NCI-H82 (cell line): ENCODE measurements at regions not wholly inside any gene's neighbourhood (a gene's known extent, or its start where the extent isn't known, plus 50 kb on each side); places are given as distances from the start of the nearest gene placed in this dataset.
A peak's percentile ranks its signal among the peaks of the same experiment; 100 is the strongest.
"Not testable (repeated sequence)": the region's sequence is repeated elsewhere in the genome, so short reads cannot be mapped to it uniquely, and the experiment has no call there.

ENCODE experiments used
- DNase-seq: peaks from one replicate; lab custom pipeline; 2025; lab: John Stamatoyannopoulos, UW

GRCh38 chr20:29320216-29320949, 1937.1 kb upstream of the DEFB115 start:
- DNase-seq = not testable (repeated sequence)

DNA sequence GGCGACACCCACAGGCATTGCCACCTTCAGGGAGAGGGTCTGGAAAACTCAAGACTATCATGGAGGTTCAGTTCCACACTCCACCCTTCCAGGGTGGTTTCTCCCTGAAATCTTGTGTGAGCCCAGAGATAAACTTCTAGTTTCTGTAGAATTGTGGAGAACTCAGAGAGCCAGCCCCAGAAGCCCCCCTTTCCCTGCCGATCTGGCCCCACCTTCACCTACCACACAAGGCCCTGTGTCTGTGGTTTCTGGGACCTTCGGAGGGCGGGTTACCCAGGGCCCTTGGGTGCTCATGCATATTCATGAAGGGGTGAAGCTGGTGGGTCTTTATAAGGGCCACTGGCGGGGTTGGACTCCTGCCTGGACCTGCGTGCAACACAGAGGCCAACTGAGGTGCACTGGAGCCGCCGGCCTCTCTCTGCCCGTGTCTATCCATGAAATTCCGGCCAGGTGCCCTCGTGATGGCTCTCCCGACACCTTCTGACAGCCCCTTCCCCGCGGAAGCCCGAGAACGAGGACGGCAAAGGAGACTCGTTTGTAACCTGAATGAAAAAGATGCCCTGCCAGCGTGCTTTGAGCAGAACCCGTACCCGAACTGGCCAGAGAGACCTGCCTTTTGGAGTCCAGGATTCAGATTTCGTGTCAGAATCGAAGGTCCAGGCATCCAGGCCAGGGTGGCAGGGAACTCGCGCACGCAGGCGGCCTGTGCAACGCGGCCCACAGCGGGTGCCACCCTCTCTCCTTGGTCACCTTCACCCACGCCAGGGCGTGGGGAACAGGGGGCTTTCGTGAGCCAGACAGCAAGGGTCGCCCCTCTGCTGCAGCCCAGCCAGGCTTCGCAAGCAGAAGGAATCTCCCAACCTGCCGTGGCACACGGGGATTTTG, 1933.6 kb upstream of the DEFB115 start:
- DNase-seq = not testable (repeated sequence)

GRCh38 chr20:29324516-29325303, 1932.8 kb upstream of the DEFB115 start:
- DNase-seq = not testable (repeated sequence)

DNA sequence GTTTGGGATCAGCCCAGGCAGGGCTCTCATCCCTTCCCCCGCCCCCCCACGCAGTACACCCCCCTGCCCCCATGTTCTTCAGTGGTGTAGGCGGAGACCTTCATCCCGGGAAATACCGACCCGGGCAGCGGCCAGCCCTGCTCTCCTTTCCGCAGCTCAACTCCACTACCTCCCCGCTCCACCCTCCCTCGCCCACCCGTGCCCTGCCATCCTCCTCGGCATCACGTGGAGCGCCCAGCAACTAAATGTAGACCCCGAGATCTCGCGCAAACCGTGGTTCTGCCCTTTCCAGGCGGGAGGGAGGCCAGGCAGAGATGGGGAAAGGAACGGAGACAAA, 1932.2 kb upstream of the DEFB115 start:
- DNase-seq = no peak

DNA sequence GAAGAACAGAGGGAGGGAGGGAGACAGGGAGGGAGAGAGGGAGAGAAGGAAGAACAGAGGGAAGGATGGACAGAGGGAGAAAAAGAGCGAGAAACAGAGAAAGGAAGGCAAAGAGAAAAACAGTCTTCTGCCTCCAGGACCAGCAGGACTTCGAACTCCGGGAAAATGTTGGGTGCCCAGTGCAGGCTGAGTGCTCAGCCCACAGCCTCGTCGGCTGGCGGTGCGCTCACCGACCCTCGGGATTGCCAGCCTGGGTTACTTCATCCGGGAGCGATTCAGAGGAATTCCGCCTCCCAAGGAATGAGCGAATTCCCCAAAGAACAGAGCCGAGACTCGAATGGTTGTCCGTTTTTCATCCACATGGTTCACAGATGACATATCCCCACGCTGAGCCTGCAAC, 1931.7 kb upstream of the DEFB115 start:
- not testable (repeated sequence) for DNase-seq

- peak; percentile 15 for DNase-seq
Measured at GRCh38 chr20:29326376-29327070, 1930.9 kb upstream of the DEFB115 start.

GRCh38 chr20:29327600-29328420, 1929.7 kb upstream of the DEFB115 start:
- DNase-seq = peak; percentile 49

DNA sequence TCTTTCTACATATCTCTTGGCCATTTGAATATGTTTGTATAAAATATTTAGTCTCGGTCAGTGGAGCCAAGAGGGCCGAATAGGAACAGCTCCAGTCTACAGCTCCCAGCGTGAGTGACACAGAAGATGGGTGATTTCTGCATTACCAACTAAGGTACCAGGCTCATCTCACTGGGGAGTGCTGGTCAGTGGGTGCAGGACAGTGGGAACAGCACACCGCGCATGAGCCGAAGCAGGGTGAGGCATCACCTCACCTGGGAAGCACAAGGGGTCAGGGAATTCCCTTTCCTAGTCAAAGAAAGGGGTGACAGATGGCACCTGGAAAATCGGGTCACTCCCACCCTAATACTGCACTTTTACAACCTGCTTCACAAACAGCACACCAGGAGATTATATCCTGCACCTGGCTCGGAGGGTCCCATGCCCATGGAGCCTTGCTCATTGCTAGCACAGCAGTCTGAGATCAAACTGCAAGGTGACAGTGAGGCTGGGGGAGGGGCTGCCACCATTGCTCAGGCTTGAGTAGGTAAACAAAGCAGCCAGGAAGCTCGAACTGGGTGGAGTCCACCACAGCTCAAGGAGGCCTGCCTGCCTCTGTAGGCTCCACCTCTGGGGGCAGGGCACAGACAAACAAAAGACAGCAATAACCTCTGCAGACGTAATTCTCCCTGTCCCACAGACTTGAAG, 1926.9 kb upstream of the DEFB115 start:
- not testable (repeated sequence) for DNase-seq

GRCh38 chr20:29349836-29350235, 1907.6 kb upstream of the DEFB115 start:
- DNase-seq = no peak

DNA sequence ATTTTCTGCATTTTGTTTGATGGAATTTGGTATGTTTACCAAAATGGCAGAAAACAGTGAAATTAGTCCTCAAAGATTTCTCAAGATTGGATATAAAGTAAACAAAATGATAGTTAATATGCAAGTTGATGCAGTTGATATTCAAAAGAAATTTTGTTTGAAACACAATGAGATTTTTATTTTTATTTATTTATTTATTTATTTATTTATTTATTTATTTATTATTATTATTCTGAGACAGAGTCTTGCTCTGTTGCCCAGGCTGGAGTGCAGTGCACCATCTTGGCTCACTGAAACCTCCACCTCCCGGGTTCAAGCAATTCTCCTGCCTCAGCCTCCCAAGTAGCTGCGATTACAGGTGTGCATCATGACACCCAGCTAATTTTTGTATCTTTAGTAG, 1881.5 kb upstream of the DEFB115 start:
- not testable (repeated sequence) for DNase-seq

DNA sequence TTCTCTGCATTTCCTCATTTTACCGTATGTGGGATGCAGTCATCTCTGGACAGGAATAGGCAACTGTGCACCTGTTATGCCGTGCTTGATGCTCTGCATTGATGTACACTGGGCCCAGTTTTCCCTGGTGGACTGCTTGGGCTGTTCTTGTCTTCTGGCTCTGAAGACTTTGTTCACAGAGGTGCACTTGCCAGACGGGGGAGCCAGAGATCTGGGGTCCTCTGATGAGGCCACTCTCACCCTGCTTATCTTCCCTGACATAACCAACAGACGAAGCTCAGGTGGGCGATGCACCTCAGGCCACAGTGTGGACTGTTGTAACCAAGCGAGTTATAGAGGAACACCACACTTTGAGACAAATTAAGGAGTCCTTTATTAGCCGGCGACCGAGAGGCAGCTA, 1864.6 kb upstream of the DEFB115 start:
- DNase-seq = peak; percentile 9

DNA sequence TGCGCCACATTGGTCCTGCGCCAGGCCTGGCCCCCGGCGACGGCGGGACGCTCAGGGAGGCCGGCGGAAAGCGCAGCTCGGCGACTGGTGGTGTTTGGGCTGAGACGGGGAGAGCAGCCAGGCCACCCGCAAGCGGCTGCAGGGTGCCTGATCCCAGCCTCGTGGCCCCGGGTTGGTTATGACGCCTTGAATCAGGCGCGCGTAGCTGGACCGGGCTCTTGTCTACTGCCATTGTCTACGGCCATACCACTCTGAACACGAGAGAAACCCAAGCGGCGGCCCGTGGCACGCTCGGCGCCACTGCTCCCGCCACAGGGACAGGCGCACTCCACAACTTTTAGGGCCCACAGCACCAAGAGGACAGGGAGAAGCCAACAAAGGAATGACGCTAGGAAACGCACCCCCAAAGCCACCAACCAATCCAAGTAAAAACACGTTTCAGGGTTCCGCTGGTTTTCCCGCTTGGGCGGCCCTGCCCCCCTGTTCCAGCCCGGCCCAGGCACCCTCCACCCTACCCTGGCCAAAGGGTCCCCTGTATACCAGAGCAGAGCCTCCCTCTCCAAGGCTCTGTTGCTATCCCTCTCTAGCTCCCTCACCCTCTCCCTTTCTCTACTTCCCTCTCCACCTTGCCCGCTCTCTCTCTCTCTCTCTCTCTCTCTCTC, 1849.3 kb upstream of the DEFB115 start:
- no peak for DNase-seq

- not testable (repeated sequence) for DNase-seq
Measured at GRCh38 chr20:29408707-29409106, 1848.8 kb upstream of the DEFB115 start.

DNA sequence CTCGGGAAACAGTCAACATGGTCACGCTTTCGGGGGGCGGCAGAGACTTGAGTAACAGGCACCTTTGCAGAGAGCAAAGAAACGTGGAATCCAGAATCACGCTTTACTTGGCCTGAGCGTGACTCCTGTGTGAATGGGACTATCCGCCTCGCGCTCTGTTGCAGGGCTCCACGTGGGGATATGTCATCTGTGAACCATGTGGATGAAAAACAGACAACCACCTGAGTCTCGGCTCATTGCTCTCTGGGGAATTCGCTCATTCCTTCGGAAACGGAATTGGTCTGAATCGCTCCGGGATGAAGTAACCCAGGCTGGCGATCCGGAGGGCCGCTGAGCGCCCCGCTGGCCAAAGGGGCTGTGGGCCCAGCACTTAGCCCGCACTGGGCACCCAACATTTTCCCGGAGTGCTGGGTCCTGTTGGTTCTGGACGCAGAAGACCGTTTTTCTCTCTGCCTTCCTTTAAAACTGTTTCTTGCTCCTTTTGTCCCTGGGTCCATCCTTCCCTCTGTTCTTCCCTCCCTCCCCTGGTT, 1848.2 kb upstream of the DEFB115 start:
- not testable (repeated sequence) for DNase-seq

DNA sequence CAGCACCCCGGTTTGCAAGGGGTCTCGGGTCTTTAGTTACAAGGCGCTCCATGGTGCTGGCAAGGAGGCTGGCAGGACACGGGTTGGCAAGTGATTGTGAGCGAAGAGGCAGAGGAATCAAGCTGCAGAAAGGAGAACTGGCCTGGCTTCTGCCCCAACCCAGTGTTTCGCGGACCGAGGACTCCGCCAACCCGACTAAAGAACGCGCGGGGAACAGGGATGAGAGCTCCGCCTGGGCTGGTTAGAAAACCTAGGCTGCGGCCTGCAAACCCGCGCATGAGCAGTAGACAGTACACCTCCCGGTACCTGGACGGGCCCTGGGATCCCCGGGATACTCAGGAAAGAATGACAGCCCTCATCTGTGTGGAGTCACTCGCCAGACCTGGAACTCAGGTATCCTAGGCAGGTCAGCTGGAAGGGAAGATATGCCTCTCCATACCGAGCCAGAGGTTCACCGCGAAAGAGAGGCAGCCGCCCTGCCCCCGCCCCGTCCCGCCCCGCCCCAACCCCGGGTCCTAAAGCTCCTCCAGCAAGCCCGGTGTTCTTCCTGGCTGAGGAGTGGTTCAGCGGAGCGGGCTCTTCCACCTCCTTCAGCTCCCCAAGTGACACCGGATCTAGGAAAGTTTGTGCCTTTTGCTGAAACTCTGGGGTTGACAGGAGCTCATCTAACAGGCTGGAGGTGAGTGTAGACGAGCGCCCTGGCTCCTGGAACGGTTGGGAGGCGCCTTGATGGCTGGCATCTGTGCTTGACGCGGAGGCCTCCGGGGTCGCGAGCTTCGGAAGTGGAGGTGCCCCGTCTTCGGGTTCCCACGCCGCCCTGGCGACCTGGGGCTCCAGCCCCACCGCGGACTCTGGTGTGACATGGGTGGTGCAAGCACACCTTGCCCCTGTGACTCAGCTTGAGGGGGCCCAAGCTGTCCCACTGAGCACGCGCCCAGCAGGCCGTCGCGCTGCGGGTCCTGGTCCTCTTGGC, 1847.3 kb upstream of the DEFB115 start:
- DNase-seq = no peak

DNA sequence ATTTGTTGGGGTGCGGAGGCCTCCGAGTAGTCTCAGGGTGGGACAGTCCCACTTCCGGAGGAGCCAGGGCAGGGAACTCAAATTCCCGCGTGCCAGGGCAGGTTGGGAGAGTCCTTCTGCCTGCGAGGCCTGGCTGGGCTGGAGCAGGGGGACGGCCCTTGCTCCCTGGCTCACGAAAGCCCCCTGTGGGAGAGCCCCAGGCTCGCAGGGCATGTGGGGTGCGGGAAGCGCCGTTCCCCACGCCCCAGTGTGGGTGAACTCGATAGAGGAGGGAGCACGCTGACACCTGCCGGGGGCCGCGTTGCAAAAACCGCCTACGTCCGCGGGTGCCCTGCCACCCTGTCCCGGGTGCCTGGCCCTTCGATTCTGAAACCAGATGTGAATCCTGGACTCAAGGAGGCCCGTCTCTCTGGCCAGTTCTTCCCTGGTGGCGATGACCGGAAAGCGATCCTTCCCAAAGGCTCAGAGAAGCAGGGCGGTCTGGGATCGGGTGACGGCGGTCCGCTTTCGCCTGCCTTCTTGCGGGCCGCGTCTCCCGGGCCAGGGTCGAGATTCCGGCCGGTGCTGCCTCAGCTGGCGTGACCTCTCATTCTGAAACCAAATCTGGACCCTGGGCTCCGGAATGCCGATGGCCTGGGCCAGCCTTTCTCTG, 1846.5 kb upstream of the DEFB115 start:
- no peak for DNase-seq

DNA sequence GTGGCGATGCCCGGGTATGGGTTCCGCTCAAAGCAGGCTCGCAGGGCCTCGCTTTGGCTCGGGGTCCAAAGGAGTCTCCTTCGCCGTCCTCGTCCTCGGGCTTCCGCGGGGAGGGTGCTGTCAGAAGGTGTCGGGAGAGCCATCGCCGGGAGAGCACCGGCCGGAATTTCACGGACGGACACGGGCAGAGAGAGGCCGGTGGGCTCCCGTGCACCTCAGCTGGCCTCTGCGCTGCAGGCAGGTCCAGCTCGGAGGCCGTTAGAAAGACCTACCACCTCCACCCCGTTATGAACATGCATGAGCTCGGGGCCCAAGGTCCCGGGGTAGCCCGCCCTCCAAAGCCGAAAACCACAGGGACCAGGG, 1846.0 kb upstream of the DEFB115 start:
- not testable (repeated sequence) for DNase-seq

- DNase-seq = no peak
Measured at GRCh38 chr20:29419378-29419777, 1838.1 kb upstream of the DEFB115 start.
